Brain microvascular endothelial cell (primary cell): ENCODE measurements at regions not wholly inside any gene's neighbourhood (a gene's known extent, or its start where the extent isn't known, plus 50 kb on each side); places are given as distances from the start of the nearest gene placed in this dataset.

Source experiments
- DNase-seq: peaks from one replicate; pipeline ENCODE4 v3.0.0-alpha.2; 2020
- H3K27ac ChIP-seq: fragments of 250-450 bp; sonication (Bioruptor Pico); 2 replicates; pipeline ENCODE4 v1.5.1; 2020; ENCODE audit warnings: mild to moderate bottlenecking, moderate library complexity
- H3K27me3 ChIP-seq: fragments of 250-450 bp; sonication (Bioruptor Pico); replicated peaks from 2 replicates; pipeline ENCODE4 v1.5.1; 2020; ENCODE audit warnings: mild to moderate bottlenecking
- H3K36me3 ChIP-seq: fragments of 250-450 bp; sonication (Bioruptor Pico); replicated peaks from 2 replicates; pipeline ENCODE4 v1.5.1; 2020; ENCODE audit warnings: mild to moderate bottlenecking
- H3K4me3 ChIP-seq: 2 replicates; pipeline ENCODE4 v1.5.1; 2011; ENCODE audit warnings: low read depth, mild to moderate bottlenecking, control low read depth, low read length, moderate library complexity
- CTCF ChIP-seq: IDR thresholded peaks from 2 replicates; pipeline ENCODE4 v1.5.1; 2011; ENCODE audit warnings: low read depth, mild to moderate bottlenecking, moderate library complexity, low read length, control low read depth, inconsistent platforms; ENCODE audit errors: missing control alignments
- in situ Hi-C: cut with HindIII; loops from 2 replicates; pipeline ENCODE4 v1.10.0; 2017; ENCODE audit warnings: low sequenced_read_pairs, low pct_ligation_motif_present

DNA sequence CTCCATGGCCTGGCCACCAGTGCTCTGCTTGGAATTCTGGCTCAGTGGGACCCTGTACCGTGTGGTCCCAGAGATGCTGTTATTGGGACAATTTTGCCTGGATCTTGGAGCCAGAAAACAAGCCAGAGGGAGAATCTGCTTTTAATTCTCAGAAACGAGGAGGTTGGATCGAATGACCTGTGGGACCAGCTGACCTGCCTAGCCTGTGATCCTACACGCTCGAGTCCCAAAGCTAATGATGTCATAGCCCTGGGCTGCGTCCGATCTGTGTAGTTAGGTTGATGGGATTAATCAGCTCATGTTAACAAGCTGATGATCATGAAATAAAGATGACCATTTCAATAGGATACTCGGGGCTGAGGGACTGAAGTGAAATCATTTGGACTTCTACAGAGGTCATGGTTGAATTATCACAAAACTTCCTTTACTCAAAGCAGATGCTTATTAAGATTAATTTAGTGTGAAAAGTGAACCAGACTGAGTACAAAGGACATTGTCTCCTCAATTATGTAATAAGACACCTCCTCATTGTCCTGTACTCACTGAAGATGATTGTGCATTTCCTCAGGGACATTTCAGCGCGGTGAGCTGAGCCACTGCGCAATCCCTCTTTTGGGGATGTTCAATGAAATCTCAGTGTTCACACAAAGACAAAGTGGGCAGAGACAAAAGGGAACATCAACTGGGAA is 51.9 kb upstream of the STX18 start:
- no peak for TF ChIP-seq CTCF
- Histone ChIP-seq H3K27me3 (no peaks in the 10 kb centered on the region), H3K27ac (no peak overlapping the region), H3K4me3 (no peak overlapping the region), H3K36me3 (no peaks in the 10 kb centered on the region)
- no peak for DNase-seq
- in situ Hi-C loops, result no loop called here

- DNase-seq, result no peak
- no peak overlapping the region for H3K27ac ChIP-seq
- in situ Hi-C loops, result no loop called here
- no peak overlapping the region for H3K4me3 ChIP-seq
- H3K36me3 ChIP-seq, result no peaks in the 10 kb centered on the region
- no peaks in the 10 kb centered on the region for H3K27me3 ChIP-seq
- TF ChIP-seq CTCF, result no peak
These were observed 50.6 kb upstream of the STX18 start for GRCh38 chr4:4592414-4592813.
